ENCODE measurements at regions not wholly inside any gene's neighbourhood (a gene's known extent, or its start where the extent isn't known, plus 50 kb on each side); places are given as distances from the start of the nearest gene placed in this dataset.

DNA sequence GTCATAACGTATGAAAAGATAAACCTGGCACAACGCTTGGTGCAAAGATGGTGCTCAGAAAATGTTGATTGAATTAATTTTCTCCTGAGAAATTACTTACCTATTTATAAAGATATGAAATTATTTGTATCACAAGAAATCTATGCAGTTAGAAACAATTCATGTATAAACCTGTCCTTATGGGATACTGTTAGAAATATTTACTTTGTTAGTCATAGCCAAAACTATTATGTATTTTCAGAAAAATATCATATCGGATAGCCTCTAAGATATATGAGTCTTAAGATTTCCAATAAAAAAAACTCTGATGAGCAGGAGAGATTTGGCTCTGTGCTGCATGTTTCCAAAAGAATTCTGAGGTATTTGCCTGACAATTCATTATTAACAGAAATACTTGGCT, 880.7 kb downstream of the LRRTM4 start:
- no peaks in the 10 kb centered on the region for H3K27me3 ChIP-seq (ENCODE audit: control insufficient read depth, insufficient read depth, low read length, poor library complexity, severe bottlenecking)
- WGBS, 2 experiments (ENCODE audit: insufficient coverage in 1 of 2, insufficient read length in 1 of 2) = 83% methylated on average over 3 of the region's 3 CpGs; no CpG with 5 or more reads in 1 of the 2 experiments
- Mint-ChIP-seq H3K36me3 (ENCODE audit: low read depth) (peaks cover 4% of the 10 kb centered on the region), H3K27me3 (ENCODE audit: insufficient read depth) (no peaks in the 10 kb centered on the region), H3K27ac (no peak overlapping the region), H3K9me3 (peaks cover 5% of the 10 kb centered on the region), H3K4me3 (no peak overlapping the region), H3K4me1 (peaks cover 26% of the 10 kb centered on the region)
- H3K27ac ChIP-seq (ENCODE audit: low read depth, low read length) = no peak overlapping the region
- no peak overlapping the region for H3K4me3 ChIP-seq (ENCODE audit: low read length)
- no peak overlapping the region for H3K9ac ChIP-seq (ENCODE audit: extremely low read depth, low read length, poor library complexity, severe bottlenecking)
- TF ChIP-seq, protein P1, sequence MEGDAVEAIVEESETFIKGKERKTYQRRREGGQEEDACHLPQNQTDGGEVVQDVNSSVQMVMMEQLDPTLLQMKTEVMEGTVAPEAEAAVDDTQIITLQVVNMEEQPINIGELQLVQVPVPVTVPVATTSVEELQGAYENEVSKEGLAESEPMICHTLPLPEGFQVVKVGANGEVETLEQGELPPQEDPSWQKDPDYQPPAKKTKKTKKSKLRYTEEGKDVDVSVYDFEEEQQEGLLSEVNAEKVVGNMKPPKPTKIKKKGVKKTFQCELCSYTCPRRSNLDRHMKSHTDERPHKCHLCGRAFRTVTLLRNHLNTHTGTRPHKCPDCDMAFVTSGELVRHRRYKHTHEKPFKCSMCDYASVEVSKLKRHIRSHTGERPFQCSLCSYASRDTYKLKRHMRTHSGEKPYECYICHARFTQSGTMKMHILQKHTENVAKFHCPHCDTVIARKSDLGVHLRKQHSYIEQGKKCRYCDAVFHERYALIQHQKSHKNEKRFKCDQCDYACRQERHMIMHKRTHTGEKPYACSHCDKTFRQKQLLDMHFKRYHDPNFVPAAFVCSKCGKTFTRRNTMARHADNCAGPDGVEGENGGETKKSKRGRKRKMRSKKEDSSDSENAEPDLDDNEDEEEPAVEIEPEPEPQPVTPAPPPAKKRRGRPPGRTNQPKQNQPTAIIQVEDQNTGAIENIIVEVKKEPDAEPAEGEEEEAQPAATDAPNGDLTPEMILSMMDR (conservative IDR thresholded peaks at IDR 0.05) = no peak
- H3K4me1 ChIP-seq (ENCODE audit: control insufficient read depth, insufficient read depth, low read length) = no peaks in the 10 kb centered on the region
- peaks cover 7% of the 10 kb centered on the region for H3K9me3 ChIP-seq (ENCODE audit: control insufficient read depth, low read length)
- DNase-seq = no peak
- H3K36me3 ChIP-seq (ENCODE audit: control insufficient read depth, insufficient read depth, low read length) = no peaks in the 10 kb centered on the region

GRCh38 chr2:76640905-76641304, 881.3 kb downstream of the LRRTM4 start:
- H3K27me3 ChIP-seq (ENCODE audit: control insufficient read depth, insufficient read depth, low read length, poor library complexity, severe bottlenecking) = no peaks in the 10 kb centered on the region
- Mint-ChIP-seq H3K27ac (no peak overlapping the region), H3K4me3 (no peak overlapping the region), H3K9me3 (peaks cover 6% of the 10 kb centered on the region), H3K36me3 (ENCODE audit: low read depth) (peaks cover under 1% of the 10 kb centered on the region), H3K4me1 (peaks cover 26% of the 10 kb centered on the region), H3K27me3 (ENCODE audit: insufficient read depth) (no peaks in the 10 kb centered on the region)
- no peak overlapping the region for H3K9ac ChIP-seq (ENCODE audit: extremely low read depth, low read length, poor library complexity, severe bottlenecking)
- no peak overlapping the region for H3K27ac ChIP-seq (ENCODE audit: low read depth, low read length)
- 88 to 96% methylated on average over 1 of the region's 1 CpG for WGBS, 2 experiments (ENCODE audit: insufficient coverage in 1 of 2, insufficient read length in 1 of 2)
- peaks cover 7% of the 10 kb centered on the region for H3K9me3 ChIP-seq (ENCODE audit: control insufficient read depth, low read length)
- no peak overlapping the region for H3K4me3 ChIP-seq (ENCODE audit: low read length)
- H3K4me1 ChIP-seq (ENCODE audit: control insufficient read depth, insufficient read depth, low read length) = no peaks in the 10 kb centered on the region
- DNase-seq = no peak
- no peaks in the 10 kb centered on the region for H3K36me3 ChIP-seq (ENCODE audit: control insufficient read depth, insufficient read depth, low read length)
- TF ChIP-seq, protein P1 (conservative IDR thresholded peaks at IDR 0.05) = no peak

GRCh38 chr2:76639171-76639680, 883.0 kb downstream of the LRRTM4 start:
- WGBS, 2 experiments (ENCODE audit: insufficient coverage in 1 of 2, insufficient read length in 1 of 2) = 84 to 90% methylated on average over 2 to 5 of the region's 5 CpGs

More at GRCh38 chr2:76639171-76639680, 883.0 kb downstream of the LRRTM4 start:
- Mint-ChIP-seq H3K4me1 (peaks cover 26% of the 10 kb centered on the region), H3K4me3 (no peak overlapping the region), H3K27me3 (ENCODE audit: insufficient read depth) (no peaks in the 10 kb centered on the region), H3K36me3 (ENCODE audit: low read depth) (no peaks in the 10 kb centered on the region), H3K27ac (no peak overlapping the region), H3K9me3 (peaks cover 6% of the 10 kb centered on the region)
- H3K36me3 ChIP-seq (ENCODE audit: control insufficient read depth, insufficient read depth, low read length) = no peaks in the 10 kb centered on the region
- no peaks in the 10 kb centered on the region for H3K27me3 ChIP-seq (ENCODE audit: control insufficient read depth, insufficient read depth, low read length, poor library complexity, severe bottlenecking)
- no peak overlapping the region for H3K27ac ChIP-seq (ENCODE audit: low read depth, low read length)
- DNase-seq = no peak
- no peak overlapping the region for H3K4me3 ChIP-seq (ENCODE audit: low read length)
- no peak overlapping the region for H3K9ac ChIP-seq (ENCODE audit: extremely low read depth, low read length, poor library complexity, severe bottlenecking)
- no peaks in the 10 kb centered on the region for H3K4me1 ChIP-seq (ENCODE audit: control insufficient read depth, insufficient read depth, low read length)
- TF ChIP-seq, protein P1 (conservative IDR thresholded peaks at IDR 0.05) = no peak
- H3K9me3 ChIP-seq (ENCODE audit: control insufficient read depth, low read length) = peaks cover 7% of the 10 kb centered on the region
